ENCODE measurements at regions not wholly inside any gene's neighbourhood (a gene's known extent, or its start where the extent isn't known, plus 50 kb on each side); places are given as distances from the start of the nearest gene placed in this dataset.
"Not testable (repeated sequence)": the region's sequence is repeated elsewhere in the genome, so short reads cannot be mapped to it uniquely, and the experiment has no call there.

DNA sequence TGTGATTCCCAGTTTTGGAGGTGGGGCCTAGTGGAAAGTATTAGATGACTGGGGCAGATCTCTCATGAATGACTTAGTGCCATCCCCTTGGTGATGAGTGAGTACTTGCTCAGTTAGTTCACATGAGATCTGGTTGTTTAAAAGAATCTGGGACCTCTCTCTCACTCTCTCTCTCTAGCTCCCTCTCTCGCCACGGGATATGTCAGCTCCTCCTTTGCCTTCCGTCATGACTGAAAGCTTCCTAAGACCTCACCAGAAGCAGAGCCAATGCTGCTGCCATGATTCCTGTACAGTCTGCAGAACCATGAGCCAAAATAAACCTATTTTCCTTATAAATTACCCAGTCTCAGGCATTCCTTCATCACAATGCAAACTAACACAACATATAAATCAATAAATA is 176.7 kb downstream of the PRELID2 start:
- no peak for DNase-seq (ENCODE audit: low read depth in 4 of 4, low spot score in 1 of 4)

- DNase-seq (ENCODE audit: low read depth in 4 of 4, low spot score in 1 of 4): not testable (repeated sequence)
Observed at GRCh38 chr5:145652700-145653099, 182.4 kb downstream of the PRELID2 start.

- DNase-seq (ENCODE audit: low read depth in 4 of 4, low spot score in 1 of 4): not testable (repeated sequence)
Observed at GRCh38 chr5:145647137-145647536, 188.0 kb downstream of the PRELID2 start.

DNA sequence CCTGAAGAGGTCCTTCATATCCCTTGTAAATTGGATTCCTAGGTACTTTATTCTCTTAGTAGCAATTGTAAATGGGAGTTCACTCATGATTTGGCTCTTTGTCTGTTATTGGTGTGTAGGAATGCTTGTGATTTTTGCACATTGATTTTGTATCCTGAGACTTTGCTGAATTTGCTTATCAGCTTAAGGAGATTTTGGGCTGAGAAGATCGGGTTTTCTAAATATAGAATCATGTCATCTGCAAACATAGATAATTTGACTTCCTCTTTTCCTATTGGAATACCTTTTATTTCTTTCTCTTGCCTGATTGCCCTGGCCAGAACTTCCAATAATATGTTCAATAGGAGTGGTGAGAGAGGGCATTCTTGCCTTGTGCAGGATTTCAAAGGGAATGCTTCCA is 191.9 kb downstream of the PRELID2 start:
- not testable (repeated sequence) for DNase-seq (ENCODE audit: low read depth in 4 of 4, low spot score in 1 of 4)

DNA sequence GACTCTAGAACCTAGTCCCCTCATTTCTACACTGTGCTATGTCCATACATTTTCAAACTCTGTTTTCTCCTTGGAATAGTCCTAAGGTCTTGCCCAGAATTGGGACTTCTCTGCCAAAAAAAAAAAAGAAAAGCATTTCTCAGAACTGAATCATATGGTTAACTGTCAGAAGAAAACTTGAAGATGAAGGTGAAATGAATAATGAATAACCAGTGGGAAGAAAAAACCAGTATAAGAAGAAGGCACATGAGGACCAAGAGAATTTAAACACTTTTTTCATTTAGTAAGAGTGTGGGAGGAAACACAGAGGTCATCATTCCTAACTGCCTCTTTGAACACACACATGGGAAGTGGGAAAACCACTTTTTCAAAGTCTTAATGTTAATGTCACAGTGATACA is 197.7 kb downstream of the PRELID2 start:
- DNase-seq (ENCODE audit: low read depth in 4 of 4, low spot score in 1 of 4): no peak

- no peak for DNase-seq (ENCODE audit: low read depth in 4 of 4, low spot score in 1 of 4)
Observed at GRCh38 chr5:145636371-145636770, 198.8 kb downstream of the PRELID2 start.

- DNase-seq (ENCODE audit: low read depth in 4 of 4, low spot score in 1 of 4): no peak
Observed at GRCh38 chr5:145633474-145633873, 201.7 kb downstream of the PRELID2 start.

GRCh38 chr5:145632701-145633100 is 202.4 kb downstream of the PRELID2 start:
- no peak for DNase-seq (ENCODE audit: low read depth in 4 of 4, low spot score in 1 of 4)

GRCh38 chr5:145629047-145629446 is 206.1 kb downstream of the PRELID2 start:
- no peak for DNase-seq (ENCODE audit: low read depth in 4 of 4, low spot score in 1 of 4)

DNA sequence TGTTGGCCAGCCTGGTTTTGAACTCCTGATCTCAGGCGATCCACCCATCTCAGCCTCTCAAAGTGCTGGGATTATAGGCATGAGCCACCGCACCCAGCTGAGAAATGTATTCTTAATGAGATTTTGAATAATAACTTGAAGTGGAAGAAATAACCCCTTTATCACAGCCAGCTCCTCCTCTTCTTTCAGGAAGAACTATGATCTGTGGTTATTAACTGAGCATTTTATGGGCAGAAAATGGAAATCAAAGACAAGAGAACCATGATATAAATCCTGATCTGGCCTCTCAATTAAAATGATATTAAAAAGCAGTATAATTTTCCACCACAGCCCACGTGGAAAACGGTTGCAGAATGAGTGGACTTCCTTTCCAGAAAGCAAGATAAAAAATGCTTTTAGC is 206.6 kb downstream of the PRELID2 start:
- DNase-seq (ENCODE audit: low read depth in 4 of 4, low spot score in 1 of 4): no peak

GRCh38 chr5:145619806-145620310 is 215.3 kb downstream of the PRELID2 start:
- DNase-seq (ENCODE audit: low read depth in 4 of 4, low spot score in 1 of 4): no peak

- DNase-seq (ENCODE audit: low read depth in 4 of 4, low spot score in 1 of 4): not testable (repeated sequence)
Observed at GRCh38 chr5:145616739-145617138, 218.4 kb downstream of the PRELID2 start.

GRCh38 chr5:145598983-145599382 is 236.2 kb downstream of the PRELID2 start:
- no peak for DNase-seq (ENCODE audit: low read depth in 4 of 4, low spot score in 1 of 4)

DNA sequence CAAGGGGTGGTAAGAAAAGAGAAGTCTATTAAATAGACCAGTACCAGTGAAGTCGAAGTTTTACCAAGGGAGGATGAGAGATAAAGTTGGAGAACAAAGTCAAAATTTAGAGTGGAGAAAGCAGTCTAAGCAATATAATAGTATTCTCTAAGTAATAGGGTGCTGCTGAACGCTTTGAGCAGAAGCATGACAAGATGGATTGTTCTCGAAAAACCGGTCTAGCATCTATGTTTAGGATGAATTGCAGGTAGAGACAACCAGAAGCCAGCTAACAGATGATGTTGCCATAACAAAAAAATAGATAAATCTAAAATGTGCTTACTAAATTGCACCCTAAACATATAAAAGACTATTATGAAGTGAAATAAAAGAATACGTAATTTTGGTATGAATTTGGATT is 237.0 kb downstream of the PRELID2 start:
- DNase-seq (ENCODE audit: low read depth in 4 of 4, low spot score in 1 of 4): no peak

- DNase-seq (ENCODE audit: low read depth in 4 of 4, low spot score in 1 of 4): no peak
Observed at GRCh38 chr5:145591578-145591977, 243.6 kb downstream of the PRELID2 start.

GRCh38 chr5:145589063-145589462 is 246.1 kb downstream of the PRELID2 start:
- DNase-seq (ENCODE audit: low read depth in 4 of 4, low spot score in 1 of 4): no peak

- DNase-seq (ENCODE audit: low read depth in 4 of 4, low spot score in 1 of 4): no peak
Observed at GRCh38 chr5:145588558-145588957, 246.6 kb downstream of the PRELID2 start.

GRCh38 chr5:145588113-145588512 is 247.0 kb downstream of the PRELID2 start:
- no peak for DNase-seq (ENCODE audit: low read depth in 4 of 4, low spot score in 1 of 4)

- DNase-seq (ENCODE audit: low read depth in 4 of 4, low spot score in 1 of 4): no peak
Observed at GRCh38 chr5:145587710-145588109, 247.4 kb downstream of the PRELID2 start.

DNA sequence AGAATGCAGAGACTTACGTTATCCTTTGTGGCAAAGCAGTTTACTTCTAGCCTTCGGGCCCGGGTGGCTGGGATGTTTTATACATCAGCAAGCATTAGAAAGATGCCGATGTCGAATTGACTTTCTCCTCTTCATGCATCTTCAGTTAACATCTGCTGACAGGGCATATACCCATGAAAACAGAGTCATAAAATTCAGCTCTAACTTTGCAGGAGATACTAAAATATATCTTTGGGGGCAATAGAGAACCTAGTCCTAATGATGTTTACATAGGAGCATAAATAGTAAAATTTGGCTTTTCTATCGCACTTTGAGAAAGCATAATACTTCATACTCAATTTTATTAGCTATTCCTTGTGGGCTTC is 247.9 kb downstream of the PRELID2 start:
- DNase-seq (ENCODE audit: low read depth in 4 of 4, low spot score in 1 of 4): no peak

GRCh38 chr5:145586661-145587307 is 248.4 kb downstream of the PRELID2 start:
- DNase-seq (ENCODE audit: low read depth in 4 of 4, low spot score in 1 of 4): no peak

GRCh38 chr5:145585443-145586148 is 249.5 kb downstream of the PRELID2 start:
- no peak for DNase-seq (ENCODE audit: low read depth in 4 of 4, low spot score in 1 of 4)

- DNase-seq (ENCODE audit: low read depth in 4 of 4, low spot score in 1 of 4): no peak
Observed at GRCh38 chr5:145579301-145579700, 255.8 kb downstream of the PRELID2 start.
